ENCODE measurements at regions not wholly inside any gene's neighbourhood (a gene's known extent, or its start where the extent isn't known, plus 50 kb on each side); places are given as distances from the start of the nearest gene placed in this dataset.
"Not testable (repeated sequence)": the region's sequence is repeated elsewhere in the genome, so short reads cannot be mapped to it uniquely, and the experiment has no call there.

GRCh38 chr2:234590076-234590475 is 93.2 kb upstream of the ARL4C start:
- DNase-seq = no peak

GRCh38 chr2:234588054-234588430 is 91.2 kb upstream of the ARL4C start:
- DNase-seq = no peak

- DNase-seq = no peak
Measured at GRCh38 chr2:234587341-234588053, 90.6 kb upstream of the ARL4C start.

GRCh38 chr2:234583331-234583730 is 86.5 kb upstream of the ARL4C start:
- no peak for DNase-seq

GRCh38 chr2:234580686-234581085 is 83.8 kb upstream of the ARL4C start:
- DNase-seq = no peak

- DNase-seq = no peak
Measured at GRCh38 chr2:234579231-234579962, 82.5 kb upstream of the ARL4C start.

- no peak for DNase-seq
Measured at GRCh38 chr2:234578389-234578788, 81.5 kb upstream of the ARL4C start.

- no peak for DNase-seq
Measured at GRCh38 chr2:234577191-234577590, 80.3 kb upstream of the ARL4C start.

GRCh38 chr2:234571620-234572407 is 74.9 kb upstream of the ARL4C start:
- DNase-seq = no peak

GRCh38 chr2:234570476-234570875 is 73.6 kb upstream of the ARL4C start:
- DNase-seq = no peak

- DNase-seq = no peak
Measured at GRCh38 chr2:234569776-234570430, 73.0 kb upstream of the ARL4C start.

- no peak for DNase-seq
Measured at GRCh38 chr2:234566622-234567021, 69.7 kb upstream of the ARL4C start.

GRCh38 chr2:234565842-234566619 is 69.2 kb upstream of the ARL4C start:
- DNase-seq = no peak

- DNase-seq = no peak
Measured at GRCh38 chr2:234565201-234565600, 68.3 kb upstream of the ARL4C start.

- no peak for DNase-seq
Measured at GRCh38 chr2:234564699-234565098, 67.8 kb upstream of the ARL4C start.

- no peak for DNase-seq
Measured at GRCh38 chr2:234559609-234560008, 62.7 kb upstream of the ARL4C start.

- no peak for DNase-seq
Measured at GRCh38 chr2:234558642-234559041, 61.8 kb upstream of the ARL4C start.

- no peak for DNase-seq
Measured at GRCh38 chr2:234556848-234557573, 60.1 kb upstream of the ARL4C start.

- DNase-seq = no peak
Measured at GRCh38 chr2:234555616-234556249, 58.9 kb upstream of the ARL4C start.

GRCh38 chr2:234555161-234555560 is 58.3 kb upstream of the ARL4C start:
- no peak for DNase-seq

GRCh38 chr2:234553223-234553622 is 56.3 kb upstream of the ARL4C start:
- DNase-seq = not testable (repeated sequence)

Data from activated CD4-positive, alpha-beta T cell treated with anti-CD3 and anti-CD28 coated beads, Interleukin-2, amount 50 U/mL, for 4 hours (primary cell).